GM12873 (cell line): ENCODE measurements at regions not wholly inside any gene's neighbourhood (a gene's known extent, or its start where the extent isn't known, plus 50 kb on each side); places are given as distances from the start of the nearest gene placed in this dataset.

Experiments used
- CTCF ChIP-seq: IDR thresholded peaks from 2 replicates; pipeline ENCODE4 v1.5.1; 2012; ENCODE audit warnings: low read depth, mild to moderate bottlenecking, moderate library complexity, low read length, control low read depth; ENCODE audit not compliant: insufficient read depth; ENCODE audit errors: missing control alignments

GRCh38 chr4:34309383-34309906 is 1934.9 kb downstream of the ARAP2 start:
- no peak for TF ChIP-seq CTCF

DNA sequence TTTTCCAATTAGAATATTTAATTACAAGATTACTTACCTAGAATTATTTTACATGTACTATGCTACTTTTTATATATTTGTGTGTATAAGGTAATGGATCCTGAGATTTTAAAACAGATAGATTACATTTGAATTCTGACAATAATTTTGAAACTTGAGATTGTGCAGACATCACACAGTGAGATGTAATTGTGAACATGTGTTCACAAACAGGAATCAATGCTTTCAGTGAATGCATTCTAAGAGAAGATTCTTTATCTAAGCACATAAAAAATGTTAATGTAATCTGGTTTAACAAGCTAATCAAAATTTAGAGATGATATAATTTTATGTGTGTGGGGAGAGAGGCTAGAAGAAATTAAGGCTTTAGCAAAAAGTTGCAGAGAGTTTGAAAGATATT is 1925.5 kb downstream of the ARAP2 start:
- TF ChIP-seq CTCF = no peak

- TF ChIP-seq CTCF = no peak
Observed at GRCh38 chr4:34323549-34324320, 1920.6 kb downstream of the ARAP2 start.

- TF ChIP-seq CTCF = no peak
Observed at GRCh38 chr4:34328939-34329338, 1915.4 kb downstream of the ARAP2 start.

DNA sequence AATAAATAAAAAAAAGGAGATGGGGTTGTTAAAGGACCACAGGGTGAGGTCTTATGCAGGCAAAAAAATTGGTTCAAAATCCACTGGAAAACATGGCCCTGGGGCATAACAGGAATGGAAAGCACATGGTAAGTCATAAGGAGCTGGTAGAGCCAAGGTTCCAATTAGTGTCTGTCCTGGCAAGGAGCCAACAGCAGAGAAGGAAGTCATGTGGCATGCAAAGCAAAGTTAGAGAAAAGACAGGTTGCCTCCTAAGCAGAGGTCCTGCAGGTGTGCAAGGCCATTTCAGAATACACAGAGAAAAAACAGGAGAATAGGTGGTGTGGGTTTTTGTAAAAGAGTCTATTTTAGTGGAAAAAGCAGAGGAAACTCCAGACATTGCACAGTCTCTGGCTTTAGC is 1881.7 kb downstream of the ARAP2 start:
- TF ChIP-seq CTCF = no peak

GRCh38 chr4:34363842-34364241 is 1880.5 kb downstream of the ARAP2 start:
- no peak for TF ChIP-seq CTCF

- no peak for TF ChIP-seq CTCF
Observed at GRCh38 chr4:34365946-34366345, 1878.4 kb downstream of the ARAP2 start.
